Activated naive CD4-positive, alpha-beta T cell treated with anti-CD3 and anti-CD28 coated beads for 36 hours (primary cell): ENCODE measurements at regions not wholly inside any gene's neighbourhood (a gene's known extent, or its start where the extent isn't known, plus 50 kb on each side); places are given as distances from the start of the nearest gene placed in this dataset.

ENCODE experiments used
- CTCF ChIA-PET: fragments of 350-600 bp; sonication (Branson Sonifier 250); formaldehyde crosslinking; loops from one replicate; lab custom pipeline; 2021; ENCODE audit warnings: antibody characterized with exemption; lab: Charles Lee
- DNase-seq: peaks from one replicate; pipeline ENCODE4 v3.0.0-alpha.2; 2020
- H3K27ac Mint-ChIP-seq: one replicate; pipeline ENCODE4 v1.8.0; 2021; ENCODE audit warnings: mild to moderate bottlenecking, mixed read lengths
- H3K27me3 Mint-ChIP-seq: one replicate; pipeline ENCODE4 v1.8.0; 2021; ENCODE audit warnings: low read depth, mixed read lengths
- H3K36me3 Mint-ChIP-seq: one replicate; pipeline ENCODE4 v1.8.0; 2021; ENCODE audit warnings: low read depth, mixed read lengths
- H3K4me1 Mint-ChIP-seq: one replicate; pipeline ENCODE4 v1.8.0; 2021; ENCODE audit warnings: low read depth, mixed read lengths
- H3K4me3 Mint-ChIP-seq: one replicate; pipeline ENCODE4 v1.8.0; 2021; ENCODE audit warnings: mild to moderate bottlenecking, moderate library complexity, mixed read lengths
- H3K9me3 Mint-ChIP-seq: one replicate; pipeline ENCODE4 v1.8.0; 2021; ENCODE audit warnings: mixed read lengths
- intact Hi-C: fragments of 100-400 bp; cut with micrococcal nuclease; formaldehyde crosslinking; loops from one replicate; pipeline ENCODE4 v1.15.1; 2023

DNA sequence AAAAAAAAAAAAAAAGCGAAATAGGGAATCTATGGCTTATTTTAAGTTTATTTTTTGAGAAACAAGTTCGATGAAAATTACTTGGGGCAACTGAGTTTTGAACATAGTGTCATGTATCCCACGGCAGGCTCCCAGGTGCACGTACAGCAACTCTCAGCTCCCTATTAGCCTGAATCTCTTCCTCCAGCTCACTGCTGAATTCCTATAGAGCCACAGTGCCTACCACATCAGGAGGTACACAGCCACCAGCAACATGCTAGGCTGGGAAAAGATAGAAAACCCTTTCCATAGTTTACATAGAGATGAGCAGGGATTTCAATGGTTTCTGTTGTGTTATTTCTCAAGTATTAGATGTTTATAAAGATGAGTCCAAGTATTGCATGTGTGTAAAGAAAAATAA is 115.9 kb upstream of the RGMB start:
- H3K36me3 Mint-ChIP-seq, result no peaks in the 10 kb centered on the region
- intact Hi-C loops, result no loop called here
- H3K4me1 Mint-ChIP-seq, result no peaks in the 10 kb centered on the region
- peaks cover 2% of the 10 kb centered on the region for H3K27me3 Mint-ChIP-seq
- DNase-seq, result no peak
- no peak overlapping the region for H3K4me3 Mint-ChIP-seq
- H3K27ac Mint-ChIP-seq, result no peak overlapping the region
- no peaks in the 10 kb centered on the region for H3K9me3 Mint-ChIP-seq
- CTCF ChIA-PET, result no interaction called here

DNA sequence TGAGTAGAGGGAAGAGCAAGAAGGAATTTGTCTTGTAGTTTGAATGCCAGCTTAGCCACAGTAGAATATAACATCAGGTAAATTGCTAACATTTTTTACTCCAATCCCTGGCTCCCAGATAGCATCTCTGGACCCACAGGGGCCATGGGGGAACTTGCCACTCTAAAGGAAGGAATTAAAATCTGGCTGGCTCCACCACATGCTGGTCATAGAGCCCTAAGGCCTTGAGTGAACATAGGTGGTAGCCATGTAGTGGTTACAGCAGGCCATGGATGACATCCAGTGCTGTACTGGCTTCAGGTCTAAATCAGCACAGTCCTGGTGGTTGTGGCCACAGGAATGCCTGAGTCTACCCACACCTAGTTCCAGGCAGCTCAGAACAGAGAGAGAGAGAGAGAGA is 109.9 kb upstream of the RGMB start:
- no peaks in the 10 kb centered on the region for H3K9me3 Mint-ChIP-seq
- peaks cover 2% of the 10 kb centered on the region for H3K36me3 Mint-ChIP-seq
- intact Hi-C loops, result no loop called here
- CTCF ChIA-PET, result no interaction called here
- no peaks in the 10 kb centered on the region for H3K4me1 Mint-ChIP-seq
- H3K27ac Mint-ChIP-seq, result no peak overlapping the region
- no peak overlapping the region for H3K4me3 Mint-ChIP-seq
- H3K27me3 Mint-ChIP-seq, result peaks cover 22% of the 10 kb centered on the region
- no peak for DNase-seq

DNA sequence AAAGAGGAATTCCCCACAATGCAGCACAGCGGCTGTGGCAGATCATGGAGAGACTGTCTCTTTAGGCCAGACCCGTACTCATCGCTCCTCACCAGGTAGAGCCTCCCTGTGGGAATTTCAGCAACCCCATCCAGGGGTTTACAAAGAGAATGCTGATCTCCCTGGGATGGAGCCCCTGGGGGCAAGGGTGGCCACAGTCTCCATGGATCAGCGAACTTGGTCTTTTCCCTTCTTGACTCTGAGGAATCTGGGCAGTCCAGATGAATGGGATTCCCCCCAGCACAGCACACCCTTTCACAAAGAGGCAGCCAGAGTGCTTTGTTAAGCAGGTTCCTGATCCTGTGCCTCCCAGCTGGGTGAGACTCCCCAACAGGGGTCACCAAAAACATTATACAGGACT is 108.7 kb upstream of the RGMB start:
- no peak overlapping the region for H3K27ac Mint-ChIP-seq
- no peaks in the 10 kb centered on the region for H3K4me1 Mint-ChIP-seq
- H3K27me3 Mint-ChIP-seq, result peaks cover 20% of the 10 kb centered on the region
- peaks cover 2% of the 10 kb centered on the region for H3K36me3 Mint-ChIP-seq
- CTCF ChIA-PET, result no interaction called here
- no peak for DNase-seq
- no peaks in the 10 kb centered on the region for H3K9me3 Mint-ChIP-seq
- no peak overlapping the region for H3K4me3 Mint-ChIP-seq
- intact Hi-C loops, result no loop called here

DNA sequence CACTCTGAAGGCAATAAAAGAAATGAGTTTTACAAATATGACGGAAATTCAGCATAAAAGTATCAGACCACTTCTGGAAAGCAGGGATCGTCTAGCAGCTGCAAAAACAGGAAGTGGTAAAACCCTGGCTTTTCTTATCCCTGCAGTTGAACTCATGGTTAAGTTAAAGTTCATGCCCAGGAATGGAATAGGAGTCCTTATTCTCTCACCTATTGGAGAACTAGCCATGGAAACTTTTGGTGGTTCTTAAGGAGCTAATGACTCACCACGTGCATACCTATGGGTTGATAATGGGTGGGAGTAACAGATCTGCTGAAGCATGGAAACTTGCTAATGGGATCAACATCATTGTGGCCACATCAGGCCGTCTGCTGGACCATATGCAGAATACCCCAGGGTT is 93.5 kb upstream of the RGMB start:
- intact Hi-C loops, result no loop called here
- CTCF ChIA-PET, result interaction anchor here (0.7 kb wide), 1 partner anchor 86 kb away, joined by 4 read pairs; no protein-coding TSS in a partner anchor

DNA sequence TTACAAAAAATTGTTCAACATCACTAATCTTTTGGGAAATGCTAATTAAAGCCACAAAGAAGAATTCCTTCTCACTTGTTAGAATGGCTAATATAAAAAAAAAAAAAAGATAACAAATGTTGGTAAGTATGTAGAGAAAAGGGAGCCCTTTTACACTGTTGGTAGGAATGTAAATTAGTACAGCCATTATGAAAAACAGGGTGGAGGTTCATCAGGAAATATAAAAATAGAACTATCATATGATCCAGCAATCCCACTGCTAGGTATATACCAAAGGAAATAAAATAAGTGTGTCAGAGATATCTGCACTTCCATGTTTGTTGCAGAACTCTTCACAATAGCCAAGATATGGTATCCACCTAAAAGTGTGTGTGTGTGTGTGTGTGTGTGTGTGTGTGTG is 83.5 kb upstream of the RGMB start:
- intact Hi-C loops, result no loop called here
- H3K27ac Mint-ChIP-seq, result no peak overlapping the region
- no peaks in the 10 kb centered on the region for H3K4me1 Mint-ChIP-seq
- CTCF ChIA-PET, result no interaction called here
- no peaks in the 10 kb centered on the region for H3K36me3 Mint-ChIP-seq
- DNase-seq, result no peak
- H3K27me3 Mint-ChIP-seq, result no peaks in the 10 kb centered on the region
- peaks cover 22% of the 10 kb centered on the region for H3K9me3 Mint-ChIP-seq
- H3K4me3 Mint-ChIP-seq, result no peak overlapping the region

More for the DNA sequence above, 93.5 kb upstream of the RGMB start:
- no peak for DNase-seq
- H3K27me3 Mint-ChIP-seq, result peaks cover 4% of the 10 kb centered on the region
- H3K9me3 Mint-ChIP-seq, result peaks cover 2% of the 10 kb centered on the region
- peaks cover 4% of the 10 kb centered on the region for H3K4me1 Mint-ChIP-seq
- no peak overlapping the region for H3K27ac Mint-ChIP-seq
- H3K36me3 Mint-ChIP-seq, result no peaks in the 10 kb centered on the region
- H3K4me3 Mint-ChIP-seq, result no peak overlapping the region

DNA sequence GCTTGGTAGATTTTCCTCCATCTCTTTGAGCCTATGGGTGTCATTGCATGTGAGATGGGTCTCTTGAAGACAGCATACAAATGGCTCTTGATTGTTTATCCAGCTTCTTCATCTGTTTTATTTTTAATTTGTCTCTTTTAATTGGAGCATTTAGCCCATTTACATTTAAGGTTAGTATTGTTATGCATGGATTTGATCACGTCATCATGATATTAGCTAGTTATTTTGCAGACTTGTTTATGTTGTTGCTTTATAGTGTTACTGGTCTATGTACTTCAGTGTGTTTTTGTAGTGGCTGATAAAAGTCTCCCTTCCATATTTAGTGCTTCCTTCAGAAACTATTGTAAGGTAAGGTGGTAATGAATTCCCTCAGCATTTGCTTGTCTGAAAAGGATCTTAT is 78.6 kb upstream of the RGMB start:
- no peaks in the 10 kb centered on the region for H3K36me3 Mint-ChIP-seq
- no peak overlapping the region for H3K4me3 Mint-ChIP-seq
- peaks cover 13% of the 10 kb centered on the region for H3K27me3 Mint-ChIP-seq
- intact Hi-C loops, result no loop called here
- CTCF ChIA-PET, result no interaction called here
- DNase-seq, result no peak
- H3K27ac Mint-ChIP-seq, result no peak overlapping the region
- no peaks in the 10 kb centered on the region for H3K4me1 Mint-ChIP-seq
- peaks cover 17% of the 10 kb centered on the region for H3K9me3 Mint-ChIP-seq

DNA sequence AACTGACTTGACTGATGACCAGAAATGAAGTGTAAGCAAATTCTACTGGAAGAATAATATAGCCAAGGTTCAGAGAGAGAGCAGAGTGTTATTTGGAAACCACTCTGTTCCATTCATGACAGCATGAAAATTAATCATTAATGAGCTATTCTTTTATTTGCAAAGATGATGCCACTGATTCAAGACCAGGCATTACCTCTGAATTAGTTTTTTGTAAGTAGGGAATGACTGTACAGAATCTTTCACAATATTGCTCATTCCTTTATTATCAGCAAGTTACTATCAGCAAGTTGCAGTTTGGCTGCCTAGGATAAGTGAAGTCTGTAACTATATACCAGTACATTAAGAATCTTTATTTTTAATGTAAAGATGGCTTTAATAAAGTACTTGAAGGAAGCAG is 75.1 kb upstream of the RGMB start:
- Mint-ChIP-seq H3K27ac (no peak overlapping the region), H3K36me3 (no peaks in the 10 kb centered on the region), H3K4me1 (no peaks in the 10 kb centered on the region), H3K27me3 (peaks cover 13% of the 10 kb centered on the region), H3K4me3 (no peak overlapping the region), H3K9me3 (peaks cover 8% of the 10 kb centered on the region)
- intact Hi-C loops, result no loop called here
- DNase-seq, result no peak
- CTCF ChIA-PET, result no interaction called here

DNA sequence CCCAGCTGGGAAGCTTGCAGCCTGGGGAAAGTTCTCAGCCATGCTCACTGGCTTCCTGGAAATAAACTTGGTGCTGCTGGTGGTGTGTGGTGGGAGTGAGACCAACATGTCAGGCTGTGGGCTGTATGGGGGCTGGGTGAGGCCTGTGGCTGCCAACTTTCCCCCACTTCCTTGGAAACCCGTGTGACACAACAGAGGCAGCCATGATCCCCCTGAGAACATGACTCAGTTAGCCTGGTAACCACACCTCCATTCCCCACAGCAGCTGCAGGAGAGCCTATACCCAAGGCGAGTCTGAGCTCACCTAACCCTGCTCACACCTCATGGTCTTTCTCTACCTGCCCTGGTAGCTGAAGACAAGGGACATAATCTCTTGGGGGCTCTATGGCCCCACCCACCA is 72.7 kb upstream of the RGMB start:
- Mint-ChIP-seq H3K36me3 (no peaks in the 10 kb centered on the region), H3K9me3 (peaks cover 8% of the 10 kb centered on the region), H3K4me3 (no peak overlapping the region), H3K27me3 (peaks cover 13% of the 10 kb centered on the region), H3K27ac (no peak overlapping the region), H3K4me1 (no peaks in the 10 kb centered on the region)
- CTCF ChIA-PET, result no interaction called here
- no peak for DNase-seq
- intact Hi-C loops, result no loop called here

DNA sequence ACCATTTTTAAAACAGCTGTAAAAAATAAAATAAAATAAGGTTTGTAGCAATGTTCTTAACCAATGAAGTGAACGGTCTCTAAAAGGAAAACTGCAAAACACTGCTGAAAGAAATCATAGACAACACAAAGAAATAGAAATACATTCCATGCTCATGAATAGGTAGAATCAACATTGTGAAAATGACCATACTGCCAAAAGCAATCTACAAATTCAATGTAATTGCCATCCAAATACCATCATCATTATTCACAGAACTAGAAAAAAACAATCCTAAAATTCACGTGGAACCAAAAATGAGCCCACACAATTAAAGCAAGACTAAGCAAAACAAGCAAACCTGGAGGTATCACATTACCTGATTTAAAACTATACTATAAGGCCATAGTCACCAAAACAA is 67.6 kb upstream of the RGMB start:
- no peak overlapping the region for H3K27ac Mint-ChIP-seq
- CTCF ChIA-PET, result no interaction called here
- intact Hi-C loops, result no loop called here
- peaks cover 2% of the 10 kb centered on the region for H3K27me3 Mint-ChIP-seq
- no peak overlapping the region for H3K4me3 Mint-ChIP-seq
- no peak for DNase-seq
- no peaks in the 10 kb centered on the region for H3K4me1 Mint-ChIP-seq
- no peaks in the 10 kb centered on the region for H3K36me3 Mint-ChIP-seq
- peaks cover 8% of the 10 kb centered on the region for H3K9me3 Mint-ChIP-seq

DNA sequence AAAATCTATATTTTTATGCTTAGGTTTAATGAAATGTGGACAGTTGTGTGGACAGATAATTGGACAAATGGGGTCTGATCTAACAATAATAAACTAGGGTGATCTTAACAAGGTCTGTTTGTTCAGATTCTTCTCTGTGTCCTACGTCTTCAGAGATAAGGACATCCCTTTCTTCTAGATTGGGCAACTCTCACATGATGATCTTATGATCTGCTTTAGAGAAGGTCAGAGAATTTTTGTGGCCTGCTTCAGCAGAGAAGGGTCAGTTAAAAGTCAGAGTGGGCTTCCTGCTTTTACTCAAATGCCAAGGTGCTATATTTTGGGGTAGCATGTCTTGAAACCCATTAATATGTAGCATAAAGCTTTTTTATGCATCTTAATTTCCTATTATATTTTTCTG is 63.8 kb upstream of the RGMB start:
- no peak for DNase-seq
- H3K27ac Mint-ChIP-seq, result no peak overlapping the region
- CTCF ChIA-PET, result no interaction called here
- no peaks in the 10 kb centered on the region for H3K9me3 Mint-ChIP-seq
- no peak overlapping the region for H3K4me3 Mint-ChIP-seq
- no peaks in the 10 kb centered on the region for H3K36me3 Mint-ChIP-seq
- peaks cover 2% of the 10 kb centered on the region for H3K27me3 Mint-ChIP-seq
- intact Hi-C loops, result no loop called here
- no peaks in the 10 kb centered on the region for H3K4me1 Mint-ChIP-seq

DNA sequence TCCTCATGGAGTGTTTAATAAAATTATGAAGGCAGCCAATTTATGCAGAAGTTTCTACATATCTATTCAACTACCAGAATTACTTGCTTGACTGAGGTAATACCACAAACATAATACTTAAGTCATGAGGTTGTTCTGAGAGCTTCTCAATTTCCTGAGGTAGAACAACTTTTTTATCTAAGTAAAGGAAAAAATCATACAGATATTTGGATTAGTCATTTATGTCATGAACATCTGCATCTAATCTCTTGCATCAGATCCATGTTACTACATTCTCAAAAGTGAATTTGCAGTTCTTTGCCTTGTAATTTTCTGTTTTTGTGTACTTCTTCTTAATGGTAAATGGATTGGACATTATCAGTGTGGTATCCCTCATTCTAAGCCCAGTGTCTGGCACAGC is 60.4 kb upstream of the RGMB start:
- intact Hi-C loops, result no loop called here
- CTCF ChIA-PET, result no interaction called here
- H3K4me1 Mint-ChIP-seq, result no peaks in the 10 kb centered on the region
- H3K36me3 Mint-ChIP-seq, result no peaks in the 10 kb centered on the region
- peaks cover 12% of the 10 kb centered on the region for H3K27me3 Mint-ChIP-seq
- H3K9me3 Mint-ChIP-seq, result no peaks in the 10 kb centered on the region
- no peak for DNase-seq
- H3K27ac Mint-ChIP-seq, result no peak overlapping the region
- H3K4me3 Mint-ChIP-seq, result no peak overlapping the region

DNA sequence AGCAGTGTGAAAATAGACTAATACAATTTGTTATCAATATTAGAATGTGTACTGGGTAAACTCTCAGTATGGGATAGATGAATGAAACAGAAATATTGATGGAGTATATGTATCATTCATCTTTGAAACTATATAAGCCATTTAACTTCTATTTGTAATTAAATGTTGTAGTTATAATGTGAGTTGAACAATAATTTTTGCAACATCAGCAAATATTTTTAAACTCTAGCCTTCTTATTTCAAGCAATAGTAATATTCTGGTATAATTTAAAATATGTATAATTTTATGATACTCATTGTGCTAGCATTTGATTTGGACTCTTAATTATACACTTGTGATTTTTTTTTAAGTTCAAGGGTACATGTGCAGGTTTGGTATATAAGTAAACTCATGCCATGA is 59.6 kb upstream of the RGMB start:
- DNase-seq, result no peak
- Mint-ChIP-seq H3K36me3 (no peaks in the 10 kb centered on the region), H3K9me3 (peaks cover under 1% of the 10 kb centered on the region), H3K27me3 (peaks cover 15% of the 10 kb centered on the region), H3K4me3 (no peak overlapping the region), H3K27ac (no peak overlapping the region), H3K4me1 (no peaks in the 10 kb centered on the region)
- CTCF ChIA-PET, result no interaction called here
- intact Hi-C loops, result no loop called here

DNA sequence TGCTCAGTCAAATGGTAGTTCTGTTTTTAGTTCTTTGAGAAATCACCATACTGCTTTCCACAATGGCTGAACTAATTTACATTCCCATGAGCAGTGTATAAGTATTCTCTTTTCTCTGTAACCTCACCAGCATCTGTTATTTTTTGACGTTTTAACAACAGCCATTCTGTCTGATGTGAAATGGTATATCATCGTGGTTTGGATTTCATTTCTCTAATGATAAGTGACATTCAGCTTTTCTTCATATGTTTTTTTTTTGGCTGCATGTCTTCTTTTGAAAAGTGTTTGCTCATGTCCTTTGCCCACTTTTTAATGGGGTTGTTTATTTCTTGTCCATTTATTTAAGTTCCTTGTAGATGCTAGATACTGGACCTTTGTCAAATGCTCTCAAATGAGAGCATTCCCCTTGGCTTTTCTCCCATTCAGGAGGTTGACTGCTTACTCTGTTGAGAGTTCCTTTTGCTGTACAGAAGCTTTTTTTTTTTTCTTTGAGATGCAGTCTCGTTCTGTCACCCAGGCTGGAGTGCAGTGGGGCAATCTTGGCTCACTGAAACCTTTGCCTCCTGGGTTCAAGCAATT is 58.7 kb upstream of the RGMB start:
- no peak overlapping the region for H3K27ac Mint-ChIP-seq
- no peak overlapping the region for H3K4me3 Mint-ChIP-seq
- no peaks in the 10 kb centered on the region for H3K4me1 Mint-ChIP-seq
- intact Hi-C loops, result no loop called here
- H3K27me3 Mint-ChIP-seq, result peaks cover 17% of the 10 kb centered on the region
- H3K9me3 Mint-ChIP-seq, result peaks cover 3% of the 10 kb centered on the region
- CTCF ChIA-PET, result interaction anchor here (0.6 kb wide), 1 partner anchor 57 kb away, joined by 3 read pairs; no protein-coding TSS in a partner anchor
- DNase-seq, result no peak
- H3K36me3 Mint-ChIP-seq, result no peaks in the 10 kb centered on the region
